ENCODE measurements at regions not wholly inside any gene's neighbourhood (a gene's known extent, or its start where the extent isn't known, plus 50 kb on each side); places are given as distances from the start of the nearest gene placed in this dataset.
"Not testable (repeated sequence)": the region's sequence is repeated elsewhere in the genome, so short reads cannot be mapped to it uniquely, and the experiment has no call there.

- DNase-seq, result no peak
Measured at GRCh38 chr4:123682931-123683330, 286.3 kb downstream of the SPRY1 start.

GRCh38 chr4:123684937-123685336 lies 288.3 kb downstream of the SPRY1 start:
- not testable (repeated sequence) for DNase-seq

GRCh38 chr4:123695531-123695930 lies 298.9 kb downstream of the SPRY1 start:
- not testable (repeated sequence) for DNase-seq

- no peak for DNase-seq
Measured at GRCh38 chr4:123696687-123697086, 300.1 kb downstream of the SPRY1 start.

GRCh38 chr4:123698556-123698955 lies 302.0 kb downstream of the SPRY1 start:
- DNase-seq, result no peak

GRCh38 chr4:123699880-123700771 lies 303.5 kb downstream of the SPRY1 start:
- no peak for DNase-seq

- DNase-seq, result no peak
Measured at GRCh38 chr4:123701131-123701575, 304.6 kb downstream of the SPRY1 start.

GRCh38 chr4:123705419-123705818 lies 308.8 kb downstream of the SPRY1 start:
- DNase-seq, result no peak

- DNase-seq, result no peak
Measured at GRCh38 chr4:123706973-123707372, 310.4 kb downstream of the SPRY1 start.

GRCh38 chr4:123708902-123709301 lies 312.3 kb downstream of the SPRY1 start:
- no peak for DNase-seq

- no peak for DNase-seq
Measured at GRCh38 chr4:123709336-123709735, 312.7 kb downstream of the SPRY1 start.

GRCh38 chr4:123731035-123731434 lies 334.4 kb downstream of the SPRY1 start:
- no peak for DNase-seq

GRCh38 chr4:123737156-123737555 lies 340.6 kb downstream of the SPRY1 start:
- no peak for DNase-seq

- no peak for DNase-seq
Measured at GRCh38 chr4:123739806-123740205, 343.2 kb downstream of the SPRY1 start.

- DNase-seq, result no peak
Measured at GRCh38 chr4:123740236-123740635, 343.6 kb downstream of the SPRY1 start.

GRCh38 chr4:123741906-123742305 lies 345.3 kb downstream of the SPRY1 start:
- DNase-seq, result no peak

- no peak for DNase-seq
Measured at GRCh38 chr4:123743848-123744247, 347.3 kb downstream of the SPRY1 start.

- DNase-seq, result no peak
Measured at GRCh38 chr4:123744664-123745290, 348.2 kb downstream of the SPRY1 start.

GRCh38 chr4:123747016-123747415 lies 350.4 kb downstream of the SPRY1 start:
- no peak for DNase-seq

- DNase-seq, result no peak
Measured at GRCh38 chr4:123748806-123749205, 352.2 kb downstream of the SPRY1 start.

- no peak for DNase-seq
Measured at GRCh38 chr4:123749383-123749782, 352.8 kb downstream of the SPRY1 start.

GRCh38 chr4:123750044-123750443 lies 353.4 kb downstream of the SPRY1 start:
- no peak for DNase-seq

- no peak for DNase-seq
Measured at GRCh38 chr4:123755655-123756054, 359.1 kb downstream of the SPRY1 start.

GRCh38 chr4:123767806-123768205 lies 371.2 kb downstream of the SPRY1 start:
- no peak for DNase-seq
